Activated CD8-positive, alpha-beta T cell treated with anti-CD3 and anti-CD28 coated beads for 36 hours (primary cell): ENCODE measurements at regions not wholly inside any gene's neighbourhood (a gene's known extent, or its start where the extent isn't known, plus 50 kb on each side); places are given as distances from the start of the nearest gene placed in this dataset.

ENCODE experiments used
- ATAC-seq: fragments of 200-7000 bp; cut with Tn5 transposase; one replicate; pipeline ENCODE4 v1.10.0; 2021; ENCODE audit warnings: mild to moderate bottlenecking, moderate library complexity
- CTCF ChIA-PET: fragments of 350-600 bp; sonication (Branson Sonifier 250); formaldehyde crosslinking; loops from one replicate; lab custom pipeline; 2021; ENCODE audit warnings: antibody characterized with exemption; lab: Charles Lee
- POLR2A ChIA-PET: fragments of 350-600 bp; sonication (Branson Sonifier 250); formaldehyde crosslinking; loops from one replicate; lab custom pipeline; 2021; ENCODE audit warnings: antibody characterized with exemption; lab: Charles Lee
- DNase-seq: peaks from one replicate; pipeline ENCODE4 v3.0.0-alpha.2; 2020
- H3K27ac Mint-ChIP-seq: one replicate; pipeline ENCODE4 v1.8.0; 2021; ENCODE audit warnings: mild to moderate bottlenecking, mixed read lengths
- H3K27me3 Mint-ChIP-seq: one replicate; pipeline ENCODE4 v1.8.0; 2021; ENCODE audit warnings: mixed read lengths
- H3K36me3 Mint-ChIP-seq: one replicate; pipeline ENCODE4 v1.8.0; 2021; ENCODE audit warnings: low read depth, mixed read lengths
- H3K4me1 Mint-ChIP-seq: one replicate; pipeline ENCODE4 v1.8.0; 2021; ENCODE audit warnings: low read depth, mixed read lengths
- H3K4me3 Mint-ChIP-seq: one replicate; pipeline ENCODE4 v1.8.0; 2021; ENCODE audit warnings: mild to moderate bottlenecking, moderate library complexity, mixed read lengths
- H3K9me3 Mint-ChIP-seq: one replicate; pipeline ENCODE4 v1.8.0; 2021; ENCODE audit warnings: mixed read lengths
- CTCF ChIP-seq: fragments of 200-600 bp; IDR thresholded peaks from one replicate; pipeline ENCODE4 v1.8.0; 2022; ENCODE audit warnings: antibody characterized with exemption, mild to moderate bottlenecking
- intact Hi-C: fragments of 100-400 bp; cut with micrococcal nuclease; formaldehyde crosslinking; loops from one replicate; pipeline ENCODE4 v1.10.0; 2022

- no peaks in the 10 kb centered on the region for H3K27me3 Mint-ChIP-seq
- ATAC-seq (no peak), DNase-seq (no peak)
- no peaks in the 10 kb centered on the region for H3K36me3 Mint-ChIP-seq
- no peaks in the 10 kb centered on the region for H3K9me3 Mint-ChIP-seq
- CTCF ChIA-PET: no interaction called here
- no peak overlapping the region for H3K4me3 Mint-ChIP-seq
- no peak overlapping the region for H3K27ac Mint-ChIP-seq
- TF ChIP-seq CTCF: no peak
- POLR2A ChIA-PET: no interaction called here
- no peaks in the 10 kb centered on the region for H3K4me1 Mint-ChIP-seq
- intact Hi-C loops: no loop called here
Measured at GRCh38 chr9:7368410-7369292, 430.9 kb downstream of the DMAC1 start.

- intact Hi-C loops: no loop called here
- ATAC-seq (no peak), DNase-seq (no peak)
- Mint-ChIP-seq H3K27ac (no peak overlapping the region), H3K4me3 (no peak overlapping the region), H3K27me3 (no peaks in the 10 kb centered on the region), H3K36me3 (no peaks in the 10 kb centered on the region), H3K9me3 (no peaks in the 10 kb centered on the region), H3K4me1 (no peaks in the 10 kb centered on the region)
- ChIA-PET POLR2A (no interaction called here), CTCF (no interaction called here)
- TF ChIP-seq CTCF: no peak
Measured at GRCh38 chr9:7367726-7368125, 431.9 kb downstream of the DMAC1 start.

- Mint-ChIP-seq H3K4me3 (no peak overlapping the region), H3K9me3 (no peaks in the 10 kb centered on the region), H3K36me3 (no peaks in the 10 kb centered on the region), H3K27ac (no peak overlapping the region), H3K27me3 (peaks cover 2% of the 10 kb centered on the region), H3K4me1 (no peaks in the 10 kb centered on the region)
- DNase-seq (no peak), ATAC-seq (no peak)
- ChIA-PET CTCF (no interaction called here), POLR2A (no interaction called here)
- TF ChIP-seq CTCF: no peak
- intact Hi-C loops: no loop called here
Measured at GRCh38 chr9:7366121-7366520, 433.5 kb downstream of the DMAC1 start.

- no peak overlapping the region for H3K27ac Mint-ChIP-seq
- CTCF ChIA-PET: no interaction called here
- TF ChIP-seq CTCF: no peak
- peaks cover 9% of the 10 kb centered on the region for H3K27me3 Mint-ChIP-seq
- ATAC-seq (no peak), DNase-seq (no peak)
- no peaks in the 10 kb centered on the region for H3K4me1 Mint-ChIP-seq
- intact Hi-C loops: no loop called here
- POLR2A ChIA-PET: no interaction called here
- no peaks in the 10 kb centered on the region for H3K9me3 Mint-ChIP-seq
- no peaks in the 10 kb centered on the region for H3K36me3 Mint-ChIP-seq
- no peak overlapping the region for H3K4me3 Mint-ChIP-seq
Measured at GRCh38 chr9:7363777-7364477, 435.7 kb downstream of the DMAC1 start.

- POLR2A ChIA-PET: no interaction called here
Measured at GRCh38 chr9:7360513-7360912, 439.1 kb downstream of the DMAC1 start.

More at GRCh38 chr9:7360513-7360912, 439.1 kb downstream of the DMAC1 start:
- no peak for TF ChIP-seq CTCF
- no peak overlapping the region for H3K27ac Mint-ChIP-seq
- H3K27me3 Mint-ChIP-seq: peaks cover 14% of the 10 kb centered on the region
- no peaks in the 10 kb centered on the region for H3K36me3 Mint-ChIP-seq
- no peaks in the 10 kb centered on the region for H3K4me1 Mint-ChIP-seq
- H3K9me3 Mint-ChIP-seq: no peaks in the 10 kb centered on the region
- no peak for ATAC-seq
- intact Hi-C loops: no loop called here
- no peak overlapping the region for H3K4me3 Mint-ChIP-seq
- CTCF ChIA-PET: no interaction called here
- DNase-seq: no peak
